Natural killer cell (primary cell): ENCODE measurements at regions not wholly inside any gene's neighbourhood (a gene's known extent, or its start where the extent isn't known, plus 50 kb on each side); places are given as distances from the start of the nearest gene placed in this dataset.

Experiments used
- ATAC-seq, 3 donors: fragments of 150-1000 bp in 2 of 3; fragments of 200-7000 bp in 1 of 3; cut with Tn5 transposase; 1 replicate in 1 of 3; 2 replicates in 2 of 3; pipeline ENCODE4 v1.10.0; 2021; ENCODE audit warnings: mild to moderate bottlenecking in 2 of 3, moderate library complexity in 2 of 3
- DNase-seq, 2 donors: peaks; one replicate each; pipeline versions ENCODE4 v3.0.0 to v3.0.0-alpha.2; 2013 to 2021; ENCODE audit warnings: mixed read lengths in 1 of 2
- H3K27ac ChIP-seq: one replicate; pipeline ENCODE4 v1.5.1; 2013; ENCODE audit warnings: mild to moderate bottlenecking, low read length
- H3K27me3 ChIP-seq: one replicate; pipeline ENCODE4 v1.6.1; 2013; ENCODE audit warnings: low read length; ENCODE audit not compliant: control insufficient read depth, insufficient read depth
- H3K36me3 ChIP-seq: one replicate; pipeline ENCODE4 v1.6.1; 2013; ENCODE audit warnings: low read length; ENCODE audit not compliant: control insufficient read depth, insufficient read depth
- H3K4me1 ChIP-seq: one replicate; pipeline ENCODE4 v1.6.1; 2013; ENCODE audit warnings: low read length; ENCODE audit not compliant: control insufficient read depth, insufficient read depth
- H3K4me3 ChIP-seq: one replicate; pipeline ENCODE4 v1.5.1; 2013; ENCODE audit warnings: low read length
- H3K9me3 ChIP-seq: one replicate; pipeline ENCODE4 v1.6.1; 2013; ENCODE audit warnings: low read length; ENCODE audit not compliant: control insufficient read depth, insufficient read depth
- H3K27ac Mint-ChIP-seq, 2 donors: one replicate each; pipeline ENCODE4 v1.8.0; 2022; ENCODE audit warnings: mild to moderate bottlenecking in 2 of 2, mixed read lengths in 2 of 2, moderate library complexity in 1 of 2
- H3K27me3 Mint-ChIP-seq, 2 donors: one replicate each; pipeline ENCODE4 v1.8.0; 2022; ENCODE audit warnings: low read depth in 2 of 2, mixed read lengths in 2 of 2
- H3K36me3 Mint-ChIP-seq: one replicate; pipeline ENCODE4 v1.8.0; 2022; ENCODE audit warnings: mixed read lengths
- H3K4me1 Mint-ChIP-seq, 2 donors: one replicate each; pipeline ENCODE4 v1.8.0; 2022; ENCODE audit warnings: mixed read lengths in 2 of 2
- H3K4me3 Mint-ChIP-seq: one replicate; pipeline ENCODE4 v1.8.0; 2022; ENCODE audit warnings: mild to moderate bottlenecking, moderate library complexity, mixed read lengths
- H3K9me3 Mint-ChIP-seq, 2 donors: one replicate each; pipeline ENCODE4 v1.8.0; 2022; ENCODE audit warnings: mixed read lengths in 2 of 2
- WGBS: methylation state at CpG from one replicate; pipeline ENCODE4 v1.1.7; 2013; ENCODE audit warnings: missing lambda C conversion rate; ENCODE audit not compliant: insufficient coverage; 5-methylcytosine and 5-hydroxymethylcytosine counted together
- intact Hi-C: fragments of 100-400 bp; cut with micrococcal nuclease; formaldehyde crosslinking; loops from one replicate; pipeline ENCODE4 v1.14.2; 2022
- TF ChIP-seq, protein P1 (sequence below): fragments of 200-600 bp; IDR thresholded peaks from one replicate; pipeline ENCODE4 v1.8.0; 2022; ENCODE audit warnings: antibody characterized with exemption

GRCh38 chr5:143557061-143557818 lies 153.8 kb upstream of the NR3C1 start:
- peaks cover 6% of the 10 kb centered on the region in 2 donors for H3K27me3 Mint-ChIP-seq
- H3K9me3 Mint-ChIP-seq = no peaks in the 10 kb centered on the region
- Histone ChIP-seq H3K9me3 (no peaks in the 10 kb centered on the region), H3K4me1 (no peaks in the 10 kb centered on the region), H3K27ac (no peak overlapping the region), H3K36me3 (no peaks in the 10 kb centered on the region), H3K4me3 (no peak overlapping the region), H3K27me3 (no peaks in the 10 kb centered on the region)
- TF ChIP-seq, protein P1, sequence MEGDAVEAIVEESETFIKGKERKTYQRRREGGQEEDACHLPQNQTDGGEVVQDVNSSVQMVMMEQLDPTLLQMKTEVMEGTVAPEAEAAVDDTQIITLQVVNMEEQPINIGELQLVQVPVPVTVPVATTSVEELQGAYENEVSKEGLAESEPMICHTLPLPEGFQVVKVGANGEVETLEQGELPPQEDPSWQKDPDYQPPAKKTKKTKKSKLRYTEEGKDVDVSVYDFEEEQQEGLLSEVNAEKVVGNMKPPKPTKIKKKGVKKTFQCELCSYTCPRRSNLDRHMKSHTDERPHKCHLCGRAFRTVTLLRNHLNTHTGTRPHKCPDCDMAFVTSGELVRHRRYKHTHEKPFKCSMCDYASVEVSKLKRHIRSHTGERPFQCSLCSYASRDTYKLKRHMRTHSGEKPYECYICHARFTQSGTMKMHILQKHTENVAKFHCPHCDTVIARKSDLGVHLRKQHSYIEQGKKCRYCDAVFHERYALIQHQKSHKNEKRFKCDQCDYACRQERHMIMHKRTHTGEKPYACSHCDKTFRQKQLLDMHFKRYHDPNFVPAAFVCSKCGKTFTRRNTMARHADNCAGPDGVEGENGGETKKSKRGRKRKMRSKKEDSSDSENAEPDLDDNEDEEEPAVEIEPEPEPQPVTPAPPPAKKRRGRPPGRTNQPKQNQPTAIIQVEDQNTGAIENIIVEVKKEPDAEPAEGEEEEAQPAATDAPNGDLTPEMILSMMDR = no peak
- intact Hi-C loops = no loop called here
- H3K4me1 Mint-ChIP-seq = no peaks in the 10 kb centered on the region
- ATAC-seq (no peak), DNase-seq (no peak)
- H3K4me3 Mint-ChIP-seq = no peak overlapping the region
- WGBS = 77% methylated on average over 2 of the region's 3 CpGs
- no peaks in the 10 kb centered on the region for H3K36me3 Mint-ChIP-seq
- H3K27ac Mint-ChIP-seq = no peak overlapping the region

DNA sequence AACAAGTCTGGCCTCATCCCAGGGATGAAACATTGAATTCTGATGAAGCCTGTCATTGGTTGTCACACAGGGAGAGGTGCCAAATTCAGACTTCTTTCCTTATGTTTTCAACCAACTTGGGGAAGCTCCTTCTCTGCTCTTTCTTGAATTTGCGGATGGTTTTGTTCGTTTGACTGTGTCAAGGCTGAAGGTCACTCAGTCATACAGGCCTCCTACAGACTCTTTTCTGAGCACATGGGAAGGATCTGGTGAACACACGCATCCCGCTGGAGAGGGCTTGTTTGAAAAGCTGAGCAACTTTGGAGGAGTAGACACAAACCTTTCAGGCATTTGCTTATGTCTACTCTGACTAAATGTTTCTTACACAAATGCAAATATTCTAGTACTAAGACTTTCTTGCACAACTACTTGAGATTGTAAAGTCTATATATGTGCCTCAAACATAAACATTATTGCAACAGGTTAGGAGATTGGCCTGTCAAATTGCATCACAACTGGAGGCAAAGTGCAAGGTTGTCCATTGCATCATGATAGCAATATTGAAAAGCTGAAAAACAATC lies 151.5 kb upstream of the NR3C1 start:
- Mint-ChIP-seq H3K4me3 (no peak overlapping the region), H3K27ac (no peak overlapping the region), H3K27me3 (peaks cover 8 to 10% of the 10 kb centered on the region in 2 donors), H3K4me1 (no peaks in the 10 kb centered on the region), H3K9me3 (no peaks in the 10 kb centered on the region), H3K36me3 (no peaks in the 10 kb centered on the region)
- no peak overlapping the region for H3K4me3 ChIP-seq
- TF ChIP-seq, protein P1 = no peak
- 86% methylated on average over 4 of the region's 4 CpGs for WGBS
- DNase-seq (no peak), ATAC-seq (no peak)
- H3K36me3 ChIP-seq = no peaks in the 10 kb centered on the region
- H3K9me3 ChIP-seq = no peaks in the 10 kb centered on the region
- no peaks in the 10 kb centered on the region for H3K4me1 ChIP-seq
- no peak overlapping the region for H3K27ac ChIP-seq
- intact Hi-C loops = no loop called here
- H3K27me3 ChIP-seq = no peaks in the 10 kb centered on the region

- no peak for DNase-seq
Observed at GRCh38 chr5:143554187-143554717, 150.8 kb upstream of the NR3C1 start.

More at GRCh38 chr5:143554187-143554717, 150.8 kb upstream of the NR3C1 start:
- Mint-ChIP-seq H3K4me3 (no peak overlapping the region), H3K9me3 (no peaks in the 10 kb centered on the region), H3K27ac (no peak overlapping the region), H3K4me1 (no peaks in the 10 kb centered on the region), H3K36me3 (no peaks in the 10 kb centered on the region), H3K27me3 (peaks cover 8 to 10% of the 10 kb centered on the region in 2 donors)
- H3K9me3 ChIP-seq = no peaks in the 10 kb centered on the region
- H3K4me3 ChIP-seq = no peak overlapping the region
- no peaks in the 10 kb centered on the region for H3K4me1 ChIP-seq
- H3K27ac ChIP-seq = no peak overlapping the region
- TF ChIP-seq, protein P1 = no peak
- no peaks in the 10 kb centered on the region for H3K36me3 ChIP-seq
- WGBS = 98% methylated on average over 2 of the region's 2 CpGs
- no peaks in the 10 kb centered on the region for H3K27me3 ChIP-seq
- ATAC-seq = peak in 1 of 3 donors; percentile 26
- intact Hi-C loops = no loop called here
